ENCODE measurements at regions not wholly inside any gene's neighbourhood (a gene's known extent, or its start where the extent isn't known, plus 50 kb on each side); places are given as distances from the start of the nearest gene placed in this dataset.

DNA sequence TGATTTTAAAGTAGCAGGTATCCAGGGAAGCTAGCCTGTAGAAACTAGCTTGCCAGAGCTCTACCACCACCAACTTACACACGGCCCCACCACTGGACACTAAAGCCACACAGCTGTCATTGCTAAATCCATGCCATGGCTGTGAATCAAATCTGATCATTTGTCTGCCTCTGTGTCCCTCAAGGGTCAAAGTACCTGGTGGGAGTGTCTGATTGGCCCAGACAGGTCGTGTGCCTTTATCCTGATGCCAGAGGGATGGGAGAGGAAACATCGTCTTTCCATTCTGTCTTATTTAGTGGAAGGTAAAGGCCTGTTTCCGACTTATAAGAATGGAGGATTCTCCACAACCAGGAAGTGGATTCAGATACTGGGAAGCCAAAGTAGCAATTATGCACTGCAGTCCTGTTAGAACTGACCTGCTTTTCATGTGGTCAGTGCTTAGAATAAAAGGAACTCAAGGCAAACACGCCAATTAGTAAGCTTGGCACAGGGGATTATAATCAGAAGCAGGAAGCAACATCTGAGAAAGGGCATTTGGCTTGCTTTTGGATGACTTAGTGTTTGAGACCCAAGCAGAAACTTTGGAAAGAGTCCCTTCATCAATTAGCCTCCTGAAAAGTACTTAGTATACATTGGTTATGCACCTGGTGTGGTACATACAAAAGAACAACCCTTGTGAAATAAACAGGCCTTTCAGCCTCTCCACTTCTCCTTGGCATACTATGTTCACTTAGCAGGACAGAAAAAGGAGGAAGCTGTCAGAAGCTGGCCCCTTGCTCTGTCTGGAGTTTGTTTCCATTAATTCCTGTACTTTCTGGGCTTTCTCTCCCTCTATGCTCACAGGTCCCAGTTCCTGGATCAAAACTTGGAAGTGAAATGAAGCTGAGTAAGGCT lies 192.4 kb downstream of the NUFIP1 start:
- intact Hi-C loops (cut with micrococcal nuclease; ENCODE audit: unreplicated experiment): no loop called here
- in situ Hi-C loops (cut with HindIII; ENCODE audit: extremely low pct_ligation_motif_present, low pct_unique_long_range_greater_than_20kb): no loop called here
- WGBS (ENCODE audit: low lambda C conversion rate): 9% methylated on average over 5 of the region's 5 CpGs
- ChIA-PET CTCF (ENCODE audit: low intra/inter-chr PET ratio, low total read pairs) (no interaction called here), POLR2A (no interaction called here)
- H3K4me3 ChIP-seq (replicated peaks in 1 of 3; ENCODE audit: insufficient read depth in 1 of 3, low read depth in 2 of 3, low read length in 3 of 3): no peak overlapping the region
- H3K36me3 ChIP-seq (replicated peaks in 1 of 2; ENCODE audit: control insufficient read depth in 1 of 2, insufficient read depth in 2 of 2, low read length in 2 of 2): no peaks in the 10 kb centered on the region
- H4K20me1 ChIP-seq (ENCODE audit: insufficient read depth, low read length): no peaks in the 10 kb centered on the region
- ATAC-seq: no peak
- no peak for FAIRE-seq
- no peak for DNase-seq (ENCODE audit: low spot score)
- no TSS peak for BruUV-seq (replicated peaks)
- no peak overlapping the region for H3K4me2 ChIP-seq (ENCODE audit: low read depth, low read length)
- H3K79me2 ChIP-seq (ENCODE audit: insufficient read depth, low read length): no peaks in the 10 kb centered on the region
- no peak overlapping the region for H3K9ac ChIP-seq (ENCODE audit: insufficient read depth, low read depth, low read length)
- no peaks in the 10 kb centered on the region for H3K9me3 ChIP-seq (ENCODE audit: low read length)
- H3K27ac ChIP-seq (ENCODE audit: extremely low read length, insufficient read depth, low read length): no peak overlapping the region
- H3K4me1 ChIP-seq (ENCODE audit: insufficient read depth, low read length): no peaks in the 10 kb centered on the region
- H2AFZ ChIP-seq (ENCODE audit: low read length): no peak overlapping the region
- no peaks in the 10 kb centered on the region; a peak in 1 of 5 replicates for H3K27me3 ChIP-seq (ENCODE audit: control insufficient read depth in 1 of 2, insufficient read depth in 2 of 2, low read length in 2 of 2)
- TF ChIP-seq, protein P1, sequence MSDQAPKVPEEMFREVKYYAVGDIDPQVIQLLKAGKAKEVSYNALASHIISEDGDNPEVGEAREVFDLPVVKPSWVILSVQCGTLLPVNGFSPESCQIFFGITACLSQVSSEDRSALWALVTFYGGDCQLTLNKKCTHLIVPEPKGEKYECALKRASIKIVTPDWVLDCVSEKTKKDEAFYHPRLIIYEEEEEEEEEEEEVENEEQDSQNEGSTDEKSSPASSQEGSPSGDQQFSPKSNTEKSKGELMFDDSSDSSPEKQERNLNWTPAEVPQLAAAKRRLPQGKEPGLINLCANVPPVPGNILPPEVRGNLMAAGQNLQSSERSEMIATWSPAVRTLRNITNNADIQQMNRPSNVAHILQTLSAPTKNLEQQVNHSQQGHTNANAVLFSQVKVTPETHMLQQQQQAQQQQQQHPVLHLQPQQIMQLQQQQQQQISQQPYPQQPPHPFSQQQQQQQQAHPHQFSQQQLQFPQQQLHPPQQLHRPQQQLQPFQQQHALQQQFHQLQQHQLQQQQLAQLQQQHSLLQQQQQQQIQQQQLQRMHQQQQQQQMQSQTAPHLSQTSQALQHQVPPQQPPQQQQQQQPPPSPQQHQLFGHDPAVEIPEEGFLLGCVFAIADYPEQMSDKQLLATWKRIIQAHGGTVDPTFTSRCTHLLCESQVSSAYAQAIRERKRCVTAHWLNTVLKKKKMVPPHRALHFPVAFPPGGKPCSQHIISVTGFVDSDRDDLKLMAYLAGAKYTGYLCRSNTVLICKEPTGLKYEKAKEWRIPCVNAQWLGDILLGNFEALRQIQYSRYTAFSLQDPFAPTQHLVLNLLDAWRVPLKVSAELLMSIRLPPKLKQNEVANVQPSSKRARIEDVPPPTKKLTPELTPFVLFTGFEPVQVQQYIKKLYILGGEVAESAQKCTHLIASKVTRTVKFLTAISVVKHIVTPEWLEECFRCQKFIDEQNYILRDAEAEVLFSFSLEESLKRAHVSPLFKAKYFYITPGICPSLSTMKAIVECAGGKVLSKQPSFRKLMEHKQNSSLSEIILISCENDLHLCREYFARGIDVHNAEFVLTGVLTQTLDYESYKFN (CRISPR knock-in tag; conservative IDR thresholded peaks at IDR 0.05): no peak
- TF ChIP-seq ZNF615 (CRISPR knock-in tag; IDR thresholded peaks at IDR 0.05; ENCODE audit: borderline replicate concordance) (no peak), SNAPC2 (CRISPR knock-in tag; IDR thresholded peaks at IDR 0.05) (no peak), CEBPG (CRISPR knock-in tag; IDR thresholded peaks at IDR 0.05) (no peak), GFI1 (CRISPR knock-in tag; IDR thresholded peaks at IDR 0.05; ENCODE audit: borderline replicate concordance) (no peak), HNF4G (IDR thresholded peaks at IDR 0.05; ENCODE audit: borderline replicate concordance, low read depth, low read length) (no peak), HNF4G (CRISPR knock-in tag; IDR thresholded peaks at IDR 0.05; ENCODE audit: borderline replicate concordance, low read depth) (no peak), ZFP82 (CRISPR knock-in tag; IDR thresholded peaks at IDR 0.05; ENCODE audit: borderline replicate concordance) (no peak), NR2F1 (CRISPR knock-in tag; IDR thresholded peaks at IDR 0.05) (no peak), ZBTB1 (CRISPR knock-in tag; IDR thresholded peaks at IDR 0.05; ENCODE audit: borderline replicate concordance) (no peak), ZNF235 (CRISPR knock-in tag; IDR thresholded peaks at IDR 0.05; ENCODE audit: borderline replicate concordance) (no peak), KDM5A (IDR thresholded peaks at IDR 0.05; ENCODE audit: borderline replicate concordance, low read length) (no peak)
- TF ChIP-seq, protein P2, sequence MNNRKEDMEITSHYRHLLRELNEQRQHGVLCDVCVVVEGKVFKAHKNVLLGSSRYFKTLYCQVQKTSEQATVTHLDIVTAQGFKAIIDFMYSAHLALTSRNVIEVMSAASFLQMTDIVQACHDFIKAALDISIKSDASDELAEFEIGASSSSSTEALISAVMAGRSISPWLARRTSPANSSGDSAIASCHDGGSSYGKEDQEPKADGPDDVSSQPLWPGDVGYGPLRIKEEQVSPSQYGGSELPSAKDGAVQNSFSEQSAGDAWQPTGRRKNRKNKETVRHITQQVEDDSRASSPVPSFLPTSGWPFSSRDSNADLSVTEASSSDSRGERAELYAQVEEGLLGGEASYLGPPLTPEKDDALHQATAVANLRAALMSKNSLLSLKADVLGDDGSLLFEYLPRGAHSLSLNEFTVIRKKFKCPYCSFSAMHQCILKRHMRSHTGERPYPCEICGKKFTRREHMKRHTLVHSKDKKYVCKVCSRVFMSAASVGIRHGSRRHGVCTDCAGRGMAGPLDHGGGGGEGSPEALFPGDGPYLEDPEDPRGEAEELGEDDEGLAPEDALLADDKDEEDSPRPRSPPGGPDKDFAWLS (CRISPR knock-in tag; IDR thresholded peaks at IDR 0.05; ENCODE audit: borderline replicate concordance): no peak
- TF ChIP-seq, protein P3, sequence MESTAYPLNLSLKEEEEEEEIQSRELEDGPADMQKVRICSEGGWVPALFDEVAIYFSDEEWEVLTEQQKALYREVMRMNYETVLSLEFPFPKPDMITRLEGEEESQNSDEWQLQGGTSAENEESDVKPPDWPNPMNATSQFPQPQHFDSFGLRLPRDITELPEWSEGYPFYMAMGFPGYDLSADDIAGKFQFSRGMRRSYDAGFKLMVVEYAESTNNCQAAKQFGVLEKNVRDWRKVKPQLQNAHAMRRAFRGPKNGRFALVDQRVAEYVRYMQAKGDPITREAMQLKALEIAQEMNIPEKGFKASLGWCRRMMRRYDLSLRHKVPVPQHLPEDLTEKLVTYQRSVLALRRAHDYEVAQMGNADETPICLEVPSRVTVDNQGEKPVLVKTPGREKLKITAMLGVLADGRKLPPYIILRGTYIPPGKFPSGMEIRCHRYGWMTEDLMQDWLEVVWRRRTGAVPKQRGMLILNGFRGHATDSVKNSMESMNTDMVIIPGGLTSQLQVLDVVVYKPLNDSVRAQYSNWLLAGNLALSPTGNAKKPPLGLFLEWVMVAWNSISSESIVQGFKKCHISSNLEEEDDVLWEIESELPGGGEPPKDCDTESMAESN (CRISPR knock-in tag; conservative IDR thresholded peaks at IDR 0.05): no peak
